Fibroblast of skin of scalp (primary cell): ENCODE measurements at regions not wholly inside any gene's neighbourhood (a gene's known extent, or its start where the extent isn't known, plus 50 kb on each side); places are given as distances from the start of the nearest gene placed in this dataset.

ENCODE experiments used
- DNase-seq: peaks from one replicate; pipeline ENCODE4 v3.0.0-alpha.2; 2013

- DNase-seq = no peak
These were observed 148.6 kb upstream of the CACNA1E start for GRCh38 chr1:181334724-181335123.

- no peak for DNase-seq
These were observed 147.7 kb upstream of the CACNA1E start for GRCh38 chr1:181335631-181336030.

- DNase-seq = no peak
These were observed 142.2 kb upstream of the CACNA1E start for GRCh38 chr1:181341026-181341632.

GRCh38 chr1:181344091-181344490, 139.2 kb upstream of the CACNA1E start:
- DNase-seq = no peak

- no peak for DNase-seq
These were observed 138.2 kb upstream of the CACNA1E start for GRCh38 chr1:181345146-181345545.

GRCh38 chr1:181347495-181348390, 135.6 kb upstream of the CACNA1E start:
- no peak for DNase-seq

- no peak for DNase-seq
These were observed 133.8 kb upstream of the CACNA1E start for GRCh38 chr1:181349512-181349911.

- DNase-seq = no peak
These were observed 133.2 kb upstream of the CACNA1E start for GRCh38 chr1:181350131-181350530.

- DNase-seq = no peak
These were observed 131.6 kb upstream of the CACNA1E start for GRCh38 chr1:181351740-181352139.

- no peak for DNase-seq
These were observed 130.6 kb upstream of the CACNA1E start for GRCh38 chr1:181352695-181353094.

GRCh38 chr1:181353526-181353925, 129.8 kb upstream of the CACNA1E start:
- DNase-seq = no peak

GRCh38 chr1:181354865-181355264, 128.5 kb upstream of the CACNA1E start:
- no peak for DNase-seq

GRCh38 chr1:181356505-181357340, 126.6 kb upstream of the CACNA1E start:
- no peak for DNase-seq

- no peak for DNase-seq
These were observed 124.3 kb upstream of the CACNA1E start for GRCh38 chr1:181359012-181359411.

- no peak for DNase-seq
These were observed 118.5 kb upstream of the CACNA1E start for GRCh38 chr1:181364801-181365200.

- DNase-seq = no peak
These were observed 116.4 kb upstream of the CACNA1E start for GRCh38 chr1:181366910-181367309.

GRCh38 chr1:181369416-181369815, 113.9 kb upstream of the CACNA1E start:
- no peak for DNase-seq

- no peak for DNase-seq
These were observed 99.6 kb upstream of the CACNA1E start for GRCh38 chr1:181383695-181384094.

GRCh38 chr1:181386340-181386739, 97.0 kb upstream of the CACNA1E start:
- no peak for DNase-seq

- DNase-seq = no peak
These were observed 96.4 kb upstream of the CACNA1E start for GRCh38 chr1:181386951-181387350.

- DNase-seq = no peak
These were observed 95.6 kb upstream of the CACNA1E start for GRCh38 chr1:181387702-181388101.

- DNase-seq = no peak
These were observed 92.8 kb upstream of the CACNA1E start for GRCh38 chr1:181390410-181391077.
